MM.1S (cell line): ENCODE measurements at regions not wholly inside any gene's neighbourhood (a gene's known extent, or its start where the extent isn't known, plus 50 kb on each side); places are given as distances from the start of the nearest gene placed in this dataset.

ENCODE experiments used
- DNase-seq: peaks from one replicate; pipeline ENCODE4 v3.0.0-alpha.2; 2015
- H2AFZ ChIP-seq: fragments of 300-600 bp; sonication (generic); 2 replicates; pipeline ENCODE4 v1.6.0; 2016; ENCODE audit warnings: antibody characterized with exemption, low read length
- H3F3A ChIP-seq: fragments of 300-600 bp; sonication (generic); 2 replicates; pipeline ENCODE4 v1.6.1; 2016; ENCODE audit warnings: mild to moderate bottlenecking, antibody characterized with exemption, low read length, moderate library complexity, mixed read lengths; ENCODE audit not compliant: insufficient read depth
- H3K27ac ChIP-seq: fragments of 300-600 bp; sonication (generic); 2 replicates; pipeline ENCODE4 v1.5.1; 2016; ENCODE audit warnings: mild to moderate bottlenecking, low read length
- H3K27me3 ChIP-seq: fragments of 300-600 bp; sonication (generic); replicated peaks from 2 replicates; pipeline ENCODE4 v1.6.0; 2016; ENCODE audit warnings: low read length; ENCODE audit not compliant: insufficient read depth
- H3K36me3 ChIP-seq: fragments of 300-600 bp; sonication (generic); replicated peaks from 2 replicates; pipeline ENCODE4 v1.6.1; 2016; ENCODE audit warnings: mild to moderate bottlenecking, low read length, mixed read lengths; ENCODE audit not compliant: insufficient read depth
- H3K4me1 ChIP-seq: fragments of 300-600 bp; sonication (generic); 2 replicates; pipeline ENCODE4 v1.6.1; 2016; ENCODE audit warnings: low read length, mixed read lengths
- H3K4me2 ChIP-seq: fragments of 300-600 bp; sonication (generic); 2 replicates; pipeline ENCODE4 v1.6.0; 2016; ENCODE audit warnings: low read depth, low read length
- H3K4me3 ChIP-seq: fragments of 300-600 bp; sonication (generic); 2 replicates; pipeline ENCODE4 v1.5.1; 2016; ENCODE audit warnings: low read length, mixed read lengths
- H3K79me2 ChIP-seq: fragments of 300-600 bp; sonication (generic); 2 replicates; pipeline ENCODE4 v1.6.1; 2016; ENCODE audit warnings: mixed run types, low read length, mixed read lengths
- H3K9ac ChIP-seq: fragments of 300-600 bp; sonication (generic); 2 replicates; pipeline ENCODE4 v1.6.1; 2016; ENCODE audit warnings: low read length, mixed read lengths
- H3K9me2 ChIP-seq: fragments of 300-600 bp; sonication (generic); replicated peaks from 2 replicates; pipeline ENCODE4 v1.6.1; 2016; ENCODE audit warnings: mild to moderate bottlenecking, low read length, mixed read lengths; ENCODE audit not compliant: insufficient read depth
- H3K9me3 ChIP-seq: fragments of 300-600 bp; sonication (generic); replicated peaks from 2 replicates; pipeline ENCODE4 v1.6.1; 2016; ENCODE audit warnings: mild to moderate bottlenecking, low read length, mixed read lengths; ENCODE audit not compliant: insufficient read depth
- H4K20me1 ChIP-seq: fragments of 300-600 bp; sonication (generic); 2 replicates; pipeline ENCODE4 v1.6.1; 2016; ENCODE audit warnings: mild to moderate bottlenecking, low read length, moderate library complexity, mixed read lengths; ENCODE audit not compliant: insufficient read depth
- EZH2 ChIP-seq: fragments of 300-600 bp; sonication (generic); optimal IDR thresholded peaks from 2 replicates; pipeline ENCODE3; 2017; ENCODE audit warnings: low read depth, mild to moderate bottlenecking, antibody characterized with exemption, low read length, mixed read lengths
- EZH2phosphoT487 ChIP-seq: fragments of 300-600 bp; sonication (generic); IDR thresholded peaks from 2 replicates; pipeline ENCODE4 v1.6.1; 2018; ENCODE audit warnings: antibody characterized with exemption, low read length
- TF ChIP-seq, protein P1 (sequence below): fragments of 300-600 bp; sonication (generic); IDR thresholded peaks from 2 replicates; pipeline ENCODE4 v1.5.1; 2016; ENCODE audit warnings: antibody characterized with exemption, low read length, mixed read lengths

GRCh38 chr10:111289461-111289860 lies 212.6 kb downstream of the ADRA2A start:
- H3K4me3 ChIP-seq = no peak overlapping the region
- no peak for TF ChIP-seq EZH2
- no peak for TF ChIP-seq EZH2phosphoT487
- TF ChIP-seq, protein P1, sequence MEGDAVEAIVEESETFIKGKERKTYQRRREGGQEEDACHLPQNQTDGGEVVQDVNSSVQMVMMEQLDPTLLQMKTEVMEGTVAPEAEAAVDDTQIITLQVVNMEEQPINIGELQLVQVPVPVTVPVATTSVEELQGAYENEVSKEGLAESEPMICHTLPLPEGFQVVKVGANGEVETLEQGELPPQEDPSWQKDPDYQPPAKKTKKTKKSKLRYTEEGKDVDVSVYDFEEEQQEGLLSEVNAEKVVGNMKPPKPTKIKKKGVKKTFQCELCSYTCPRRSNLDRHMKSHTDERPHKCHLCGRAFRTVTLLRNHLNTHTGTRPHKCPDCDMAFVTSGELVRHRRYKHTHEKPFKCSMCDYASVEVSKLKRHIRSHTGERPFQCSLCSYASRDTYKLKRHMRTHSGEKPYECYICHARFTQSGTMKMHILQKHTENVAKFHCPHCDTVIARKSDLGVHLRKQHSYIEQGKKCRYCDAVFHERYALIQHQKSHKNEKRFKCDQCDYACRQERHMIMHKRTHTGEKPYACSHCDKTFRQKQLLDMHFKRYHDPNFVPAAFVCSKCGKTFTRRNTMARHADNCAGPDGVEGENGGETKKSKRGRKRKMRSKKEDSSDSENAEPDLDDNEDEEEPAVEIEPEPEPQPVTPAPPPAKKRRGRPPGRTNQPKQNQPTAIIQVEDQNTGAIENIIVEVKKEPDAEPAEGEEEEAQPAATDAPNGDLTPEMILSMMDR = no peak
- no peak overlapping the region for H2AFZ ChIP-seq
- no peak overlapping the region for H3K27ac ChIP-seq
- H3K9me3 ChIP-seq = no peaks in the 10 kb centered on the region
- no peaks in the 10 kb centered on the region for H3K79me2 ChIP-seq
- no peak for DNase-seq
- no peak overlapping the region for H3K4me2 ChIP-seq
- no peaks in the 10 kb centered on the region for H3K27me3 ChIP-seq
- no peaks in the 10 kb centered on the region for H4K20me1 ChIP-seq
- H3K36me3 ChIP-seq = no peaks in the 10 kb centered on the region
- no peaks in the 10 kb centered on the region for H3K9me2 ChIP-seq
- no peak overlapping the region for H3K9ac ChIP-seq
- no peaks in the 10 kb centered on the region for H3F3A ChIP-seq
- H3K4me1 ChIP-seq = no peaks in the 10 kb centered on the region

GRCh38 chr10:111290649-111291048 lies 213.8 kb downstream of the ADRA2A start:
- H3K27ac ChIP-seq = no peak overlapping the region
- H3F3A ChIP-seq = no peaks in the 10 kb centered on the region
- no peak overlapping the region for H3K4me3 ChIP-seq
- DNase-seq = no peak
- no peak overlapping the region for H2AFZ ChIP-seq
- no peaks in the 10 kb centered on the region for H3K79me2 ChIP-seq
- H3K9me2 ChIP-seq = no peaks in the 10 kb centered on the region
- no peaks in the 10 kb centered on the region for H3K27me3 ChIP-seq
- TF ChIP-seq, protein P1 = no peak
- TF ChIP-seq EZH2 (no peak), EZH2phosphoT487 (no peak)
- no peak overlapping the region for H3K4me2 ChIP-seq
- no peaks in the 10 kb centered on the region for H3K36me3 ChIP-seq
- H3K9ac ChIP-seq = no peak overlapping the region
- H4K20me1 ChIP-seq = no peaks in the 10 kb centered on the region
- no peaks in the 10 kb centered on the region for H3K4me1 ChIP-seq
- no peaks in the 10 kb centered on the region for H3K9me3 ChIP-seq

DNA sequence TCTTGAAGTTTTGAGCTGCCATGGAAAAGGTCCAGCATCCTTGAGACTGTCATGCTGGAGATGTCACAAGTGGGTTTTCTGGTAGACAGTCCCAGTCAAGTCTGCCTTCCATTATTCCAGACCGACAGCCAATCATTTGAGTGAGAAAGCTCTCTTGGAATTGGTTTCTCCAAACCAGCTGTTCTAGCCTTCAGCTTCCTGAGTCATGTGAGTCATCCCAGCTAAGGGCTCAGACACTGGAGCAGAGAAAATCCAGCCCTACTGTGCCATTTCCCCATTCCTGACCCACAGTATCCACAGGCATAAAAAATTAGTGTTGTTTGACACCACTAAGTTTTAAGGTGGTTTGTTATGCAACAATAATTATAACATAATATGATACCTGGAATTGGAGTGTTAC lies 219.0 kb downstream of the ADRA2A start:
- Histone ChIP-seq H3K9me2 (no peaks in the 10 kb centered on the region), H3K36me3 (no peaks in the 10 kb centered on the region), H3K27ac (no peak overlapping the region), H3K9me3 (no peaks in the 10 kb centered on the region), H3F3A (no peaks in the 10 kb centered on the region), H3K4me2 (no peak overlapping the region), H3K4me3 (no peak overlapping the region), H2AFZ (no peak overlapping the region), H3K9ac (no peak overlapping the region), H4K20me1 (no peaks in the 10 kb centered on the region), H3K27me3 (no peaks in the 10 kb centered on the region), H3K79me2 (no peaks in the 10 kb centered on the region), H3K4me1 (no peaks in the 10 kb centered on the region)
- TF ChIP-seq EZH2 = no peak
- TF ChIP-seq EZH2phosphoT487 = no peak
- TF ChIP-seq, protein P1 = no peak
- DNase-seq = no peak
